Neural cell (in vitro differentiated cells): ENCODE measurements at regions not wholly inside any gene's neighbourhood (a gene's known extent, or its start where the extent isn't known, plus 50 kb on each side); places are given as distances from the start of the nearest gene placed in this dataset.

Source experiments
- H2AFZ ChIP-seq: fragments of 200-600, 300-800 bp; sonication (generic), shearing (Covaris generic); 2 replicates; pipeline ENCODE4 v1.6.0; 2014; ENCODE audit warnings: low read depth, mild to moderate bottlenecking, antibody characterized with exemption, low read length, moderate library complexity
- H3F3A ChIP-seq: fragments of 200-600 bp; shearing (Covaris generic); 2 replicates; pipeline ENCODE4 v1.6.1; 2016; ENCODE audit warnings: mild to moderate bottlenecking, moderate library complexity, mixed read lengths, antibody characterized with exemption, low read length; ENCODE audit not compliant: insufficient read depth, poor library complexity, severe bottlenecking
- H3K27ac ChIP-seq: fragments of 200-600, 300-800 bp; sonication (generic), shearing (Covaris generic); 2 replicates; pipeline ENCODE4 v1.5.1; 2014; ENCODE audit warnings: mild to moderate bottlenecking, low read length, moderate library complexity
- H3K27me3 ChIP-seq: fragments of 300-800, 200-600 bp; sonication (generic), shearing (Covaris generic); 2 replicates; pipeline ENCODE4 v1.6.0; 2014; ENCODE audit warnings: mild to moderate bottlenecking, low read depth, low read length, moderate library complexity; ENCODE audit not compliant: insufficient read depth
- H3K36me3 ChIP-seq: fragments of 300-800, 200-600 bp; sonication (generic), shearing (Covaris generic); 2 replicates; pipeline ENCODE4 v1.5.1; 2014; ENCODE audit warnings: mild to moderate bottlenecking, antibody characterized with exemption, low read length, moderate library complexity; ENCODE audit not compliant: insufficient read depth
- H3K4me2 ChIP-seq: fragments of 300-800, 200-600 bp; sonication (generic), shearing (Covaris generic); 2 replicates; pipeline ENCODE4 v1.6.0; 2014; ENCODE audit warnings: mild to moderate bottlenecking, low read length
- H3K4me3 ChIP-seq: fragments of 300-800, 200-600 bp; sonication (generic), shearing (Covaris generic); 2 replicates; pipeline ENCODE4 v1.5.1; 2014; ENCODE audit warnings: mild to moderate bottlenecking, low read length, moderate library complexity
- H3K79me2 ChIP-seq: fragments of 200-600 bp; shearing (Covaris generic); replicated peaks from 2 replicates; pipeline ENCODE4 v1.6.0; 2014; ENCODE audit warnings: mild to moderate bottlenecking, low read length, moderate library complexity; ENCODE audit not compliant: insufficient read depth
- H3K9ac ChIP-seq: fragments of 300-800, 200-600 bp; sonication (generic), shearing (Covaris generic); 2 replicates; pipeline ENCODE4 v1.6.1; 2016; ENCODE audit warnings: mild to moderate bottlenecking, low read length, mixed read lengths
- H3K9me2 ChIP-seq: fragments of 200-600 bp; shearing (Covaris generic); 2 replicates; pipeline ENCODE4 v1.6.1; 2016; ENCODE audit warnings: mild to moderate bottlenecking, low read length, mixed read lengths; ENCODE audit not compliant: insufficient read depth
- H3K9me3 ChIP-seq: fragments of 200-600, 300-800 bp; sonication (generic), shearing (Covaris generic); 2 replicates; pipeline ENCODE4 v1.6.1; 2016; ENCODE audit warnings: mild to moderate bottlenecking, mixed run types, low read length, moderate library complexity, mixed read lengths
- H4K20me1 ChIP-seq: fragments of 200-600 bp; shearing (Covaris generic); 2 replicates; pipeline ENCODE4 v1.6.1; 2016; ENCODE audit warnings: mild to moderate bottlenecking, mixed run types; ENCODE audit not compliant: insufficient read depth
- CTCF ChIP-seq: fragments of 450-650 bp; IDR thresholded peaks from 2 replicates; pipeline ENCODE4 v1.5.1; 2014; ENCODE audit warnings: antibody characterized with exemption, mild to moderate bottlenecking, moderate library complexity; ENCODE audit not compliant: poor library complexity, severe bottlenecking
- EP300 ChIP-seq: fragments of 450-650 bp; conservative IDR thresholded peaks from 2 replicates; pipeline ENCODE4 v1.6.1; 2014; ENCODE audit warnings: antibody characterized with exemption, mild to moderate bottlenecking, moderate library complexity; ENCODE audit not compliant: poor library complexity, severe bottlenecking
- EZH2 ChIP-seq: fragments of 200-600, 300-800 bp; shearing (Covaris generic), sonication (generic); IDR thresholded peaks from 2 replicates; pipeline ENCODE4 v1.6.1; 2014; ENCODE audit warnings: antibody characterized with exemption, low read length, borderline replicate concordance, mild to moderate bottlenecking; ENCODE audit not compliant: insufficient read depth, poor library complexity, severe bottlenecking
- MXI1 ChIP-seq: fragments of 450-650 bp; conservative IDR thresholded peaks from 2 replicates; pipeline ENCODE4 v1.6.1; 2014; ENCODE audit warnings: antibody characterized with exemption, mild to moderate bottlenecking; ENCODE audit not compliant: poor library complexity, severe bottlenecking
- POLR2AphosphoS5 ChIP-seq: IDR thresholded peaks from 2 replicates; pipeline ENCODE4 v1.6.1; 2012
- RAD21 ChIP-seq: fragments of 450-650 bp; conservative IDR thresholded peaks from 2 replicates; pipeline ENCODE4 v1.6.1; 2014; ENCODE audit warnings: antibody characterized with exemption, mild to moderate bottlenecking, moderate library complexity
- REST ChIP-seq: IDR thresholded peaks from 2 replicates; pipeline ENCODE4 v1.6.1; 2012; ENCODE audit warnings: borderline replicate concordance
- SMC3 ChIP-seq: fragments of 450-650 bp; conservative IDR thresholded peaks from 2 replicates; pipeline ENCODE4 v1.6.1; 2014; ENCODE audit warnings: antibody characterized with exemption, mild to moderate bottlenecking, moderate library complexity; ENCODE audit not compliant: poor library complexity
- TAF1 ChIP-seq: IDR thresholded peaks from 2 replicates; pipeline ENCODE4 v1.6.1; 2012; ENCODE audit warnings: low read depth

- Histone ChIP-seq H3K9me2 (no peaks in the 10 kb centered on the region), H3K4me2 (no peak overlapping the region), H3K27me3 (no peaks in the 10 kb centered on the region), H3K27ac (no peak overlapping the region), H2AFZ (no peak overlapping the region), H3K79me2 (no peaks in the 10 kb centered on the region), H3K9me3 (no peaks in the 10 kb centered on the region), H3K4me3 (no peak overlapping the region), H4K20me1 (no peaks in the 10 kb centered on the region), H3K9ac (no peak overlapping the region), H3K36me3 (no peaks in the 10 kb centered on the region), H3F3A (no peaks in the 10 kb centered on the region)
- TF ChIP-seq CTCF (no peak), REST (no peak), EZH2 (no peak), POLR2AphosphoS5 (no peak), TAF1 (no peak), RAD21 (no peak), SMC3 (no peak), EP300 (no peak), MXI1 (no peak)
Observed at GRCh38 chr5:3177338-3177737, 418.3 kb upstream of the IRX1 start.

GRCh38 chr5:3175416-3175815 is 420.2 kb upstream of the IRX1 start:
- H3K9me2 ChIP-seq: no peaks in the 10 kb centered on the region
- H4K20me1 ChIP-seq: no peaks in the 10 kb centered on the region
- no peak overlapping the region for H3K9ac ChIP-seq
- no peaks in the 10 kb centered on the region for H3K79me2 ChIP-seq
- no peak overlapping the region for H3K4me3 ChIP-seq
- no peaks in the 10 kb centered on the region for H3K27me3 ChIP-seq
- H3F3A ChIP-seq: no peaks in the 10 kb centered on the region
- no peaks in the 10 kb centered on the region for H3K36me3 ChIP-seq
- no peak overlapping the region for H3K27ac ChIP-seq
- no peak overlapping the region for H2AFZ ChIP-seq
- no peak overlapping the region for H3K4me2 ChIP-seq
- H3K9me3 ChIP-seq: no peaks in the 10 kb centered on the region
- TF ChIP-seq REST (no peak), RAD21 (no peak), EZH2 (no peak), SMC3 (no peak), MXI1 (no peak), POLR2AphosphoS5 (no peak), CTCF (no peak), TAF1 (no peak), EP300 (no peak)
